ENCODE measurements at regions not wholly inside any gene's neighbourhood (a gene's known extent, or its start where the extent isn't known, plus 50 kb on each side); places are given as distances from the start of the nearest gene placed in this dataset.

GRCh38 chr4:104905065-104905464, 241.6 kb upstream of the TET2 start:
- no peak for TF ChIP-seq CTCF (IDR thresholded peaks at IDR 0.05; ENCODE audit: low read length)
- TF ChIP-seq EZH2 (IDR thresholded peaks at IDR 0.05; ENCODE audit: borderline replicate concordance, low read length): no peak
